ENCODE measurements at regions not wholly inside any gene's neighbourhood (a gene's known extent, or its start where the extent isn't known, plus 50 kb on each side); places are given as distances from the start of the nearest gene placed in this dataset.

GRCh38 chrX:22383988-22384387 is 111.3 kb downstream of the CBLL2 start:
- DNase-seq = no peak
- TF ChIP-seq CTCF (IDR thresholded peaks at IDR 0.05) (no peak), POLR2A (IDR thresholded peaks at IDR 0.05) (no peak)
- Histone ChIP-seq H3K36me3 (replicated peaks in 1 of 2; ENCODE audit: insufficient read depth in 1 of 2, low read depth in 2 of 2) (no peaks in the 10 kb centered on the region), H3K27ac (no peak overlapping the region), H3K4me1 (no peaks in the 10 kb centered on the region), H3K4me3 (no peak overlapping the region), H3K27me3 (no peaks in the 10 kb centered on the region), H3K9me3 (no peaks in the 10 kb centered on the region)
- 60 to 72% methylated on average over 5 to 7 of the region's 7 CpGs for WGBS, 2 donors
- intact Hi-C loops (cut with DNase I) = no loop called here
- ATAC-seq = no peak

GRCh38 chrX:22389556-22390179 is 117.0 kb downstream of the CBLL2 start:
- no peak overlapping the region for H3K4me3 ChIP-seq
- no peak for ATAC-seq
- TF ChIP-seq POLR2A (IDR thresholded peaks at IDR 0.05) = no peak
- no peak for TF ChIP-seq CTCF (IDR thresholded peaks at IDR 0.05)
- no peaks in the 10 kb centered on the region for H3K4me1 ChIP-seq
- intact Hi-C loops (cut with DNase I) = no loop called here
- DNase-seq = no peak
- no peaks in the 10 kb centered on the region for H3K9me3 ChIP-seq
- no peaks in the 10 kb centered on the region for H3K27me3 ChIP-seq
- WGBS, 2 donors = 12 to 13% methylated on average over 4 of the region's 4 CpGs
- no peaks in the 10 kb centered on the region for H3K36me3 ChIP-seq (replicated peaks in 1 of 2; ENCODE audit: insufficient read depth in 1 of 2, low read depth in 2 of 2)
- no peak overlapping the region for H3K27ac ChIP-seq

GRCh38 chrX:22392133-22392948 is 119.6 kb downstream of the CBLL2 start:
- H3K4me1 ChIP-seq = no peaks in the 10 kb centered on the region
- no peaks in the 10 kb centered on the region for H3K36me3 ChIP-seq (replicated peaks in 1 of 2; ENCODE audit: insufficient read depth in 1 of 2, low read depth in 2 of 2)
- TF ChIP-seq CTCF (IDR thresholded peaks at IDR 0.05) (no peak), POLR2A (IDR thresholded peaks at IDR 0.05) (no peak)
- no peak overlapping the region for H3K4me3 ChIP-seq
- WGBS, 2 donors = 26 to 42% methylated on average over 10 of the region's 10 CpGs
- H3K9me3 ChIP-seq = no peaks in the 10 kb centered on the region
- intact Hi-C loops (cut with DNase I) = no loop called here
- H3K27ac ChIP-seq = no peak overlapping the region
- ATAC-seq = no peak
- H3K27me3 ChIP-seq = no peaks in the 10 kb centered on the region
- no peak for DNase-seq

- H3K9me3 ChIP-seq = no peaks in the 10 kb centered on the region
- WGBS, 2 donors = 75 to 88% methylated on average over 4 of the region's 4 CpGs
- TF ChIP-seq CTCF (IDR thresholded peaks at IDR 0.05) (no peak), POLR2A (IDR thresholded peaks at IDR 0.05) (no peak)
- ATAC-seq = no peak
- no peak overlapping the region for H3K27ac ChIP-seq
- no peak for DNase-seq
- H3K4me3 ChIP-seq = no peak overlapping the region
- no peaks in the 10 kb centered on the region for H3K27me3 ChIP-seq
- intact Hi-C loops (cut with DNase I) = no loop called here
- H3K36me3 ChIP-seq (replicated peaks in 1 of 2; ENCODE audit: insufficient read depth in 1 of 2, low read depth in 2 of 2) = no peaks in the 10 kb centered on the region
- H3K4me1 ChIP-seq = no peaks in the 10 kb centered on the region
Observed at GRCh38 chrX:22395372-22395771, 122.7 kb downstream of the CBLL2 start.

Measured in body of pancreas (tissue), 4 donors.